Uterus (tissue), 3 donors: ENCODE measurements at regions not wholly inside any gene's neighbourhood (a gene's known extent, or its start where the extent isn't known, plus 50 kb on each side); places are given as distances from the start of the nearest gene placed in this dataset.

Experiments used
- DNase-seq, 2 donors: peaks; one replicate each; pipeline ENCODE4 v3.0.0-alpha.2; 2019 to 2020
- H3K27ac ChIP-seq, 2 donors: fragments of 200-600 bp; sonication (generic); 1 replicate in 1 of 2; 2 replicates in 1 of 2; pipeline ENCODE4 v1.5.1; 2016 to 2018
- H3K27me3 ChIP-seq, 2 donors: fragments of 200-600 bp; sonication (generic); one replicate each; pipeline ENCODE4 v1.5.1; 2018 to 2019; ENCODE audit warnings: control low read depth in 1 of 2
- H3K36me3 ChIP-seq, 2 donors: fragments of 200-600 bp; sonication (generic); one replicate each; pipeline ENCODE4 v1.5.1; 2019; ENCODE audit warnings: control low read depth in 1 of 2
- H3K4me1 ChIP-seq, 2 donors: fragments of 200-600 bp; sonication (generic); one replicate each; pipeline ENCODE4 v1.5.1; 2018 to 2019; ENCODE audit warnings: control low read depth in 1 of 2
- H3K4me3 ChIP-seq, 2 donors: fragments of 200-600 bp; sonication (generic); 1 replicate in 1 of 2; 2 replicates in 1 of 2; pipeline ENCODE4 v1.5.1; 2018 to 2019; ENCODE audit warnings: mild to moderate bottlenecking in 1 of 2
- H3K9me3 ChIP-seq, 2 donors: fragments of 200-600 bp; sonication (generic); one replicate each; pipeline ENCODE4 v1.5.1; 2019; ENCODE audit warnings: control low read depth in 1 of 2
- POLR2A ChIP-seq, 2 donors: fragments of 450-650 bp; IDR thresholded peaks; one replicate each; pipeline ENCODE4 v1.6.1; 2016; ENCODE audit warnings: antibody characterized with exemption in 2 of 2, mild to moderate bottlenecking in 1 of 2, moderate library complexity in 1 of 2
- intact Hi-C: fragments of 100-400 bp; cut with DNase I; formaldehyde crosslinking; loops from one replicate; pipeline ENCODE4 v1.15.1; 2023; ENCODE audit warnings: low total_unique reads
- TF ChIP-seq, protein P1 (sequence below), 4 experiments: fragments of 200-600 bp in 2 of 4; fragments of 450-650 bp in 2 of 4; sonication (generic) in 2 of 4; IDR thresholded peaks; one replicate each; pipeline ENCODE4 v1.5.1; 2016 to 2019; ENCODE audit warnings: antibody characterized with exemption in 4 of 4, mild to moderate bottlenecking in 2 of 4, moderate library complexity in 1 of 4
- donor health status: DM: yes; HTN: yes; CAD: no.

DNA sequence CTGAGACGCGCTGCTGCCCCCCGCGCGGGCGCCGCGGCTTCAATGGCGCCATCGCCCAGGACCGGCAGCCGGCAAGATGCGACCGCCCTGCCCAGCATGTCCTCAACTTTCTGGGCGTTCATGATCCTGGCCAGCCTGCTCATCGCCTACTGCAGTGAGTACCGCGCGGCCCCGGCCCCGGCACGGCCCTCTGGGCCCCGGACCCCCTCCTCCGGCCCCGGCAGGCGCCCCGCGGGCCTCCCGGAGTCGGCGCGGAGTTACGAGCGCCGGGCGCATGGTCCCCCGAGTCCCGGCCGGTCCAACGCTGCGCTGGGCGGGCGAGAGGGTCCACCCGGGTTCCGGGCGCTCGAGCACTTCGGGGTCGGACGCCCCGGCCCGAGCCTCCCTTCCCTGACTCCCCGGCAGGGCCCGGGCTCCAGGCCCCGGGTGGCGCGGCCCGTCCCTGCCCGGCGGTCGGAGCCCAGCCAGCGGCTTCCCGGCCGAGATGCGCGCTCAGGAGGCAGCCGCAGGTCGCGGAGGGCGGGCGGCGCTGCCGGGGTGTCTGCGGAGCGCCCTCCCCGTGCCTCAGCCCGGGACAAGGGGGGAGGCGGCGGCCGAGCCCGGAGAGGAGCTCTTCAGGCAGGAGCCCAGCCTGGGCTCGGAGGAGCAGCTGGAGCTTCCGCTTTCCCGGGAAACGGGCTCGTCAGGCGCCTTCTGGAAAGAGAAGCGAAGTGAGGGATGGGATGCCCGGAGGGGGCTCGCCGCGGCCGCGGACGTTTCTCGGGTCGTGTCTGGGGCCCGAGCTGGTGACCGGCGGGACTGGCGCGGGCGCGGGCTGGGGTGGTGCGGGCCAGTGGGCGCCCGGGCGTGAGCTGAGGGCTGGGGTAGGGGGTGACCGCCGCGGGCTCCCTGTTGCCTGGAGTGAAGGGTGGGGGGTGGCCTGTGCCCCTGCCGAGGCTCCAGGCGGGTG is 1337.8 kb downstream of the BRD1 start:
- Histone ChIP-seq H3K9me3 (no peaks in the 10 kb centered on the region), H3K27me3 (peaks cover 0 to 4% of the 10 kb centered on the region in 2 donors), H3K4me3 (peak overlapping the region; percentile 6 to 30), H3K4me1 (no peaks in the 10 kb centered on the region), H3K36me3 (no peaks in the 10 kb centered on the region), H3K27ac (no peak overlapping the region)
- no peak for TF ChIP-seq POLR2A (IDR thresholded peaks at IDR 0.05)
- TF ChIP-seq, protein P1, sequence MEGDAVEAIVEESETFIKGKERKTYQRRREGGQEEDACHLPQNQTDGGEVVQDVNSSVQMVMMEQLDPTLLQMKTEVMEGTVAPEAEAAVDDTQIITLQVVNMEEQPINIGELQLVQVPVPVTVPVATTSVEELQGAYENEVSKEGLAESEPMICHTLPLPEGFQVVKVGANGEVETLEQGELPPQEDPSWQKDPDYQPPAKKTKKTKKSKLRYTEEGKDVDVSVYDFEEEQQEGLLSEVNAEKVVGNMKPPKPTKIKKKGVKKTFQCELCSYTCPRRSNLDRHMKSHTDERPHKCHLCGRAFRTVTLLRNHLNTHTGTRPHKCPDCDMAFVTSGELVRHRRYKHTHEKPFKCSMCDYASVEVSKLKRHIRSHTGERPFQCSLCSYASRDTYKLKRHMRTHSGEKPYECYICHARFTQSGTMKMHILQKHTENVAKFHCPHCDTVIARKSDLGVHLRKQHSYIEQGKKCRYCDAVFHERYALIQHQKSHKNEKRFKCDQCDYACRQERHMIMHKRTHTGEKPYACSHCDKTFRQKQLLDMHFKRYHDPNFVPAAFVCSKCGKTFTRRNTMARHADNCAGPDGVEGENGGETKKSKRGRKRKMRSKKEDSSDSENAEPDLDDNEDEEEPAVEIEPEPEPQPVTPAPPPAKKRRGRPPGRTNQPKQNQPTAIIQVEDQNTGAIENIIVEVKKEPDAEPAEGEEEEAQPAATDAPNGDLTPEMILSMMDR (IDR thresholded peaks at IDR 0.05) = no peak
- intact Hi-C loops = no loop called here
- peak in 1 of 2 donors; percentile 5 for DNase-seq

- no peaks in the 10 kb centered on the region for H3K4me1 ChIP-seq
- TF ChIP-seq, protein P1 (IDR thresholded peaks at IDR 0.05) = no peak
- no peak for TF ChIP-seq POLR2A (IDR thresholded peaks at IDR 0.05)
- no peaks in the 10 kb centered on the region for H3K9me3 ChIP-seq
- H3K27me3 ChIP-seq = peaks cover 0 to 4% of the 10 kb centered on the region in 2 donors
- no peak overlapping the region for H3K27ac ChIP-seq
- DNase-seq = no peak
- H3K4me3 ChIP-seq = no peak overlapping the region
- intact Hi-C loops = no loop called here
- no peaks in the 10 kb centered on the region for H3K36me3 ChIP-seq
These were observed 1338.8 kb downstream of the BRD1 start for GRCh38 chr22:48488611-48489511.

DNA sequence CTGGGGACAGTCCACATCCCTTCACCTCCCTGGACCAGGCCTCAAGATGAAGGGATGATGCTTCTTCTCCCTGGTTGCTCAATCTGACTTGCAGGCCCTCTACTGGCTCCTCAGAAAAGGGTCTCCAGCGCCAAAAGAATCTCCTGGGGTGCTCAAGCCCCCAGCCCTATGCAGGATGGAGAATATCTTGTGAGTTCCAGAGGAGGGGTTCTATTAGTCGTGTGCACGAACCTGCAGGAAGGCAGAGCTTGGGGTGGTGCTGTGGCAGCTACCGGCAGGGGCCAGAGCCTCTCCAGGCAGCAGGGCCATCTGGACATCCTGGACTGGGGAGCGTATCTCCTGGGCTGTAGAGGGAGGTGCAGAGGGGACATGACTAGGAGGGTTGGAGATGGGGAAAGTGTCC is 1339.5 kb downstream of the BRD1 start:
- no peak for DNase-seq
- no peak overlapping the region for H3K27ac ChIP-seq
- intact Hi-C loops = no loop called here
- no peak overlapping the region for H3K4me3 ChIP-seq
- H3K36me3 ChIP-seq = no peaks in the 10 kb centered on the region
- H3K4me1 ChIP-seq = no peaks in the 10 kb centered on the region
- peaks cover 0 to 4% of the 10 kb centered on the region in 2 donors for H3K27me3 ChIP-seq
- TF ChIP-seq, protein P1 (IDR thresholded peaks at IDR 0.05) = no peak
- TF ChIP-seq POLR2A (IDR thresholded peaks at IDR 0.05) = no peak
- no peaks in the 10 kb centered on the region for H3K9me3 ChIP-seq

- Histone ChIP-seq H3K4me1 (no peaks in the 10 kb centered on the region), H3K27ac (no peak overlapping the region), H3K36me3 (no peaks in the 10 kb centered on the region), H3K4me3 (no peak overlapping the region), H3K27me3 (peaks cover 0 to 4% of the 10 kb centered on the region in 2 donors), H3K9me3 (no peaks in the 10 kb centered on the region)
- intact Hi-C loops = no loop called here
- TF ChIP-seq, protein P1 (IDR thresholded peaks at IDR 0.05) = no peak
- TF ChIP-seq POLR2A (IDR thresholded peaks at IDR 0.05) = no peak
- no peak for DNase-seq
These were observed 1341.1 kb downstream of the BRD1 start for GRCh38 chr22:48486558-48486957.
